Uterus (tissue), 3 donors: ENCODE measurements at regions not wholly inside any gene's neighbourhood (a gene's known extent, or its start where the extent isn't known, plus 50 kb on each side); places are given as distances from the start of the nearest gene placed in this dataset.

Experiments used
- DNase-seq, 2 donors: peaks; one replicate each; pipeline ENCODE4 v3.0.0-alpha.2; 2019 to 2020
- H3K27ac ChIP-seq, 2 donors: fragments of 200-600 bp; sonication (generic); 1 replicate in 1 of 2; 2 replicates in 1 of 2; pipeline ENCODE4 v1.5.1; 2016 to 2018
- H3K27me3 ChIP-seq, 2 donors: fragments of 200-600 bp; sonication (generic); one replicate each; pipeline ENCODE4 v1.5.1; 2018 to 2019; ENCODE audit warnings: control low read depth in 1 of 2
- H3K36me3 ChIP-seq, 2 donors: fragments of 200-600 bp; sonication (generic); one replicate each; pipeline ENCODE4 v1.5.1; 2019; ENCODE audit warnings: control low read depth in 1 of 2
- H3K4me1 ChIP-seq, 2 donors: fragments of 200-600 bp; sonication (generic); one replicate each; pipeline ENCODE4 v1.5.1; 2018 to 2019; ENCODE audit warnings: control low read depth in 1 of 2
- H3K4me3 ChIP-seq, 2 donors: fragments of 200-600 bp; sonication (generic); 1 replicate in 1 of 2; 2 replicates in 1 of 2; pipeline ENCODE4 v1.5.1; 2018 to 2019; ENCODE audit warnings: mild to moderate bottlenecking in 1 of 2
- H3K9me3 ChIP-seq, 2 donors: fragments of 200-600 bp; sonication (generic); one replicate each; pipeline ENCODE4 v1.5.1; 2019; ENCODE audit warnings: control low read depth in 1 of 2
- POLR2A ChIP-seq, 2 donors: fragments of 450-650 bp; IDR thresholded peaks; one replicate each; pipeline ENCODE4 v1.6.1; 2016; ENCODE audit warnings: antibody characterized with exemption in 2 of 2, mild to moderate bottlenecking in 1 of 2, moderate library complexity in 1 of 2
- intact Hi-C: fragments of 100-400 bp; cut with DNase I; formaldehyde crosslinking; loops from one replicate; pipeline ENCODE4 v1.15.1; 2023; ENCODE audit warnings: low total_unique reads
- TF ChIP-seq, protein P1 (sequence below), 4 experiments: fragments of 200-600 bp in 2 of 4; fragments of 450-650 bp in 2 of 4; sonication (generic) in 2 of 4; IDR thresholded peaks; one replicate each; pipeline ENCODE4 v1.5.1; 2016 to 2019; ENCODE audit warnings: antibody characterized with exemption in 4 of 4, mild to moderate bottlenecking in 2 of 4, moderate library complexity in 1 of 4
- donor health status: DM: yes; HTN: yes; CAD: no.

GRCh38 chr3:144774897-144775296 is 803.3 kb downstream of the DIPK2A start:
- Histone ChIP-seq H3K27me3 (no peaks in the 10 kb centered on the region), H3K4me3 (no peak overlapping the region), H3K27ac (no peak overlapping the region), H3K9me3 (no peaks in the 10 kb centered on the region), H3K4me1 (no peaks in the 10 kb centered on the region), H3K36me3 (no peaks in the 10 kb centered on the region)
- TF ChIP-seq POLR2A (IDR thresholded peaks at IDR 0.05) = no peak
- TF ChIP-seq, protein P1, sequence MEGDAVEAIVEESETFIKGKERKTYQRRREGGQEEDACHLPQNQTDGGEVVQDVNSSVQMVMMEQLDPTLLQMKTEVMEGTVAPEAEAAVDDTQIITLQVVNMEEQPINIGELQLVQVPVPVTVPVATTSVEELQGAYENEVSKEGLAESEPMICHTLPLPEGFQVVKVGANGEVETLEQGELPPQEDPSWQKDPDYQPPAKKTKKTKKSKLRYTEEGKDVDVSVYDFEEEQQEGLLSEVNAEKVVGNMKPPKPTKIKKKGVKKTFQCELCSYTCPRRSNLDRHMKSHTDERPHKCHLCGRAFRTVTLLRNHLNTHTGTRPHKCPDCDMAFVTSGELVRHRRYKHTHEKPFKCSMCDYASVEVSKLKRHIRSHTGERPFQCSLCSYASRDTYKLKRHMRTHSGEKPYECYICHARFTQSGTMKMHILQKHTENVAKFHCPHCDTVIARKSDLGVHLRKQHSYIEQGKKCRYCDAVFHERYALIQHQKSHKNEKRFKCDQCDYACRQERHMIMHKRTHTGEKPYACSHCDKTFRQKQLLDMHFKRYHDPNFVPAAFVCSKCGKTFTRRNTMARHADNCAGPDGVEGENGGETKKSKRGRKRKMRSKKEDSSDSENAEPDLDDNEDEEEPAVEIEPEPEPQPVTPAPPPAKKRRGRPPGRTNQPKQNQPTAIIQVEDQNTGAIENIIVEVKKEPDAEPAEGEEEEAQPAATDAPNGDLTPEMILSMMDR (IDR thresholded peaks at IDR 0.05) = no peak
- no peak for DNase-seq
- intact Hi-C loops = no loop called here

DNA sequence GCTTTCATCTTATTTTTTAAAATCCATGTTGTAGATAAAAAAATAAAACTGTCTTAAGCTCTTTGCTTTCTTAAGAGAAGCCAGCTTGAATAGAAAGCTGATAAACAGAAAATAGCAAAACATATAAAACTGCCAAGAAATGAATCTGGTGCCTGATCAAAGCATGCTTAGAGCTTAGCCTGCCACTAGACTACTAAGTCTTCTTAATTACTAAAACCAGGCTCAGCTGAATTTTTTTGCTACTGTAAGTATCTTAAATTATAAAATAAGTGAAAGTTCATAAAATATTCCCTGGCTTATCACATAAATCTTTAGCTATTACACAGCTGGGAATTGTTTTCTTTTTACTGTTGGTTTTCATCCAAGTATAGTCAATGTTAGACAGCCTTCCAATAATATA is 803.9 kb downstream of the DIPK2A start:
- intact Hi-C loops = no loop called here
- Histone ChIP-seq H3K4me3 (no peak overlapping the region), H3K27ac (no peak overlapping the region), H3K9me3 (no peaks in the 10 kb centered on the region), H3K4me1 (no peaks in the 10 kb centered on the region), H3K36me3 (no peaks in the 10 kb centered on the region), H3K27me3 (no peaks in the 10 kb centered on the region)
- no peak for DNase-seq
- no peak for TF ChIP-seq POLR2A (IDR thresholded peaks at IDR 0.05)
- TF ChIP-seq, protein P1 (IDR thresholded peaks at IDR 0.05) = no peak

GRCh38 chr3:144777906-144778305 is 806.3 kb downstream of the DIPK2A start:
- H3K27ac ChIP-seq = no peak overlapping the region
- no peak overlapping the region for H3K4me3 ChIP-seq
- H3K9me3 ChIP-seq = no peaks in the 10 kb centered on the region
- no peak for DNase-seq
- no peaks in the 10 kb centered on the region for H3K27me3 ChIP-seq
- H3K4me1 ChIP-seq = no peaks in the 10 kb centered on the region
- no peaks in the 10 kb centered on the region for H3K36me3 ChIP-seq
- intact Hi-C loops = no loop called here
- TF ChIP-seq, protein P1 (IDR thresholded peaks at IDR 0.05) = no peak
- TF ChIP-seq POLR2A (IDR thresholded peaks at IDR 0.05) = no peak

- TF ChIP-seq, protein P1 (IDR thresholded peaks at IDR 0.05) = no peak
- TF ChIP-seq POLR2A (IDR thresholded peaks at IDR 0.05) = no peak
- Histone ChIP-seq H3K9me3 (peaks cover 0 to 3% of the 10 kb centered on the region in 2 donors), H3K27ac (no peak overlapping the region), H3K4me1 (no peaks in the 10 kb centered on the region), H3K27me3 (no peaks in the 10 kb centered on the region), H3K4me3 (no peak overlapping the region), H3K36me3 (no peaks in the 10 kb centered on the region)
- no peak for DNase-seq
- intact Hi-C loops = no loop called here
These were observed 819.4 kb downstream of the DIPK2A start for GRCh38 chr3:144791034-144791433.

- H3K36me3 ChIP-seq = no peaks in the 10 kb centered on the region
- no peaks in the 10 kb centered on the region for H3K27me3 ChIP-seq
- TF ChIP-seq, protein P1 (IDR thresholded peaks at IDR 0.05) = no peak
- TF ChIP-seq POLR2A (IDR thresholded peaks at IDR 0.05) = no peak
- H3K27ac ChIP-seq = no peak overlapping the region
- intact Hi-C loops = no loop called here
- no peak for DNase-seq
- H3K9me3 ChIP-seq = no peaks in the 10 kb centered on the region
- no peaks in the 10 kb centered on the region for H3K4me1 ChIP-seq
- no peak overlapping the region for H3K4me3 ChIP-seq
These were observed 830.3 kb downstream of the DIPK2A start for GRCh38 chr3:144801890-144802289.
